Stimulated activated effector memory CD8-positive, alpha-beta T cell treated with anti-CD3 and anti-CD28 coated beads, Interleukin-12 subunit alpha, Interleukin-12 subunit beta, amount 100 ng/mL, for 72 hours (primary cell): ENCODE measurements at regions not wholly inside any gene's neighbourhood (a gene's known extent, or its start where the extent isn't known, plus 50 kb on each side); places are given as distances from the start of the nearest gene placed in this dataset.
A peak's percentile ranks its signal among the peaks of the same experiment; 100 is the strongest.

ENCODE experiments used
- ATAC-seq: fragments of 150-1000 bp; cut with Tn5 transposase; 2 replicates; pipeline ENCODE4 v1.10.0; 2021
- DNase-seq, 2 donors: peaks; one replicate each; pipeline ENCODE4 v3.0.0; 2021 to 2022; ENCODE audit warnings: low spot score in 2 of 2
- H3K27ac Mint-ChIP-seq: one replicate; pipeline ENCODE4 v1.8.0; 2022; ENCODE audit warnings: mild to moderate bottlenecking, mixed read lengths
- H3K36me3 Mint-ChIP-seq: one replicate; pipeline ENCODE4 v1.8.0; 2022; ENCODE audit warnings: mild to moderate bottlenecking, mixed read lengths
- H3K4me1 Mint-ChIP-seq: one replicate; pipeline ENCODE4 v1.8.0; 2022; ENCODE audit warnings: mixed read lengths
- H3K4me3 Mint-ChIP-seq: one replicate; pipeline ENCODE4 v1.8.0; 2022; ENCODE audit warnings: mild to moderate bottlenecking, mixed read lengths
- H3K9me3 Mint-ChIP-seq: one replicate; pipeline ENCODE4 v1.8.0; 2022; ENCODE audit warnings: mixed read lengths

DNA sequence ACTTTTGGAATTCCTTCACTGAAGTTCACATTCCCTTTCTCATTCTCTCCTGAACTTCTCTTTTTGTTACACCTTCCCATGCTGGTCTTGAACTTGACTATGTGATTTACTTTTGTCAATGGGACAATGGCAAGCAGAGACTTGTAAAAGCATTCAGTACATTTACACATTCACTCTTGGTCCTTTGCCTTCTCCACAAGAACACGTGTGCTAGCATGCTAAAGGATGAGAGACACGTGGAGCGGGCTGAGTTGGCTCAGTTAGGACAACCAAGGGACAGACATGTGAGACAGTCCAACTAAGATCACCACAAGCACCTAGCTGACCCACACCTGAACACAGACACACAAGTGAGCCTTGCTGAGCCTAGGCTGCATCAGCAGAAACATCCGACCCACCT lies 91.3 kb upstream of the PAK5 start:
- no peaks in the 10 kb centered on the region for H3K4me1 Mint-ChIP-seq
- H3K9me3 Mint-ChIP-seq, result no peaks in the 10 kb centered on the region
- ATAC-seq (no peak), DNase-seq (no peak)
- H3K36me3 Mint-ChIP-seq, result no peaks in the 10 kb centered on the region
- no peak overlapping the region for H3K4me3 Mint-ChIP-seq
- no peak overlapping the region for H3K27ac Mint-ChIP-seq

DNA sequence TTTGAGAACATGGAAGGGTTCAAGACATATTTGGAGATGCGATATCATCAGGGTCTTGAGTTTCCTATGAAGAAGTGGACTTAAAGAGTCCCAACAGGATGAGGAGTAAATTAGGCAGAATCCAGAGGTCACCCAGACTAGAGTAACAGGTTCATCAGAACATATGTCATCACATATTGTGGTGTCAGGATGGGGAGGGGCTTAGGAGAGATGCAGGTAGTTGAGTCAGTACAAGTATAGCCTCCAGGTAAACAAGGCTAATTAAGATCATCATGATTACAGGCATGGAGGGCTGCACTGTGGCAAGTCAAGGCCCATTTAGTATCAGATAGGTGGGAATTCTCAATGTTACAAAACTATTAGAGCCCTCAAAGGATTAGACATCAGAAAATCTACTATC lies 90.1 kb upstream of the PAK5 start:
- no peak overlapping the region for H3K4me3 Mint-ChIP-seq
- ATAC-seq, result no peak
- DNase-seq, result no peak
- no peaks in the 10 kb centered on the region for H3K4me1 Mint-ChIP-seq
- no peak overlapping the region for H3K27ac Mint-ChIP-seq
- H3K9me3 Mint-ChIP-seq, result no peaks in the 10 kb centered on the region
- H3K36me3 Mint-ChIP-seq, result no peaks in the 10 kb centered on the region

DNA sequence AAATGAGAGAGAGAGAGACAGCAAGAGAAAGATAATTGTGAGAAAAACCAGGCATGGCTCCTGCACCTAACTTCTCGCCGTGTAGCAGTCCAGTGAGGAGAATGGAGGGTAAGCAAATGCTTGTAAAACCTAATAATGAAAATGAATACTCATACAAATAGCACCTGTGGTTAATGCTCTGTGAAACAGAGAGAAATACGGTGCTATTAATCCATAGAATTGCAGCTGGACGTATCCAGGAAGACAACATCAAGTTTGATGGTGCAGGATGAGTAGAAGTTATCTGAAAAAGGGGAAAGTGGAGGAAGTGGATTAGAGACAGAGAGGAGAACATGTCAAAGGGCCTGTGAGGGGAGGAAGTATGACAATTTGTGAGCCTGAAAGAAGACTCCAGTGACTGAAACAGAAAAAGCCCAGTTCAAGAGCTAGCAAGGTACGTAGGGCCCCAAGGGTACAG lies 89.4 kb upstream of the PAK5 start:
- Mint-ChIP-seq H3K27ac (no peak overlapping the region), H3K4me3 (no peak overlapping the region), H3K9me3 (no peaks in the 10 kb centered on the region), H3K36me3 (no peaks in the 10 kb centered on the region), H3K4me1 (no peaks in the 10 kb centered on the region)
- ATAC-seq (peak; percentile 52), DNase-seq (no peak)

DNA sequence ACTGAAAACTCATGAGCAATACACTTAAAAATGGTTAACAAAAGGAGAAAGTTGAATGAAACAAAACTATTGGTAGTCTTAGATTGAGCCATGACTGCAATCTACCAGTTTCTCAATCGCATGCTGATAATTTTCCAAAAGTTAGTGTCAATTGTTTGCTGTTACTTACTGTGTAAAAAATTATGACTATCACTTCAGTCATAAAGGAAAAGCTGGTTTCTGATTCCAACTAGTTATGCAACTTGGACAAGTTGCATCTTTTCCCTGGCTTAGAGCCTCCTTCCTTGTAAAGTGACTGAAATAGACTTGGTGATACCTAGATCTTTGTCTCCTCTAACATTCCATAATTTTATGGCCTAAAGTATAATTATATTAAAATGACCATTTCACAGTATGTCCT lies 88.3 kb upstream of the PAK5 start:
- no peak for ATAC-seq
- no peaks in the 10 kb centered on the region for H3K36me3 Mint-ChIP-seq
- DNase-seq, result no peak
- no peaks in the 10 kb centered on the region for H3K4me1 Mint-ChIP-seq
- no peak overlapping the region for H3K27ac Mint-ChIP-seq
- H3K4me3 Mint-ChIP-seq, result no peak overlapping the region
- H3K9me3 Mint-ChIP-seq, result no peaks in the 10 kb centered on the region

DNA sequence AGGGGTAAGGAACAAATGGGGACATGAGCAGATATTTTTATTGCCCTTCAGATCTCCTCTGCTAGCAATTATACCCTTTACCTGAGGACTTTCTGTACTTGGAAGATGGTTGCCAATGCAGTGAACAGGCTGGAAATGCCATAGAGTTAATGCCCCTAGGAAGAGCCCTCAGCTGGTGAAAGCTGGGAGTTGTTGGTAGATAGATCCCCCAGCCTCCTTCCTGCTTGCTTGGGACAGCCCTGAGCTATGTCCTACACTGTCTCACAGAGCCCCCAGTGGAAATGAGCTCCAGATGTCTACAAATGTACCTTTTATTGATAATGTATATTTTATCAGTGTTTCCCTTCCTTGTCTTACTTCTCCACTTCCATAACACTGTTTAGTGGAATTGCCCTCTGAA lies 87.6 kb upstream of the PAK5 start:
- ATAC-seq, result no peak
- H3K9me3 Mint-ChIP-seq, result no peaks in the 10 kb centered on the region
- H3K4me3 Mint-ChIP-seq, result no peak overlapping the region
- no peak for DNase-seq
- H3K36me3 Mint-ChIP-seq, result no peaks in the 10 kb centered on the region
- H3K27ac Mint-ChIP-seq, result no peak overlapping the region
- H3K4me1 Mint-ChIP-seq, result no peaks in the 10 kb centered on the region

DNA sequence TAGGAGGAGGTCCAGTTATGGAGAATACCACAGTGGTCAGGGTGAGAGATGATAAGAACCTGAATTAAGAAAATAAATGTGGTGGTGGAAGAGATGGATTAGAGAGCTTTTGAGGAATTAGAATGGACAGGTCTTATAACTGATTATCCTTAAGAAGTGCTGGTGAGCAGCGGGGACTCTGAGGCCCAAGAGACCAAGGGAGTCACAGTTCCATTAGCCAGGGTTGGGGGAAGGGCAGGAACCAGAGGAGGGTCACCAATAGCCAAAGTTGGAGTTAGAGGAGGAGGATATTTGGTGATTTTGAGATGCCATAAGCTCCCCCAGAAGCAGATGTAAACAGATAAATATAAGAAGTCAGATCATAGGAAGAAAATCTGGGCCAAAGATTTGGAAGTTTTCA lies 87.1 kb upstream of the PAK5 start:
- no peak overlapping the region for H3K4me3 Mint-ChIP-seq
- no peak overlapping the region for H3K27ac Mint-ChIP-seq
- H3K36me3 Mint-ChIP-seq, result no peaks in the 10 kb centered on the region
- no peaks in the 10 kb centered on the region for H3K9me3 Mint-ChIP-seq
- H3K4me1 Mint-ChIP-seq, result no peaks in the 10 kb centered on the region
- ATAC-seq (no peak), DNase-seq (no peak)

DNA sequence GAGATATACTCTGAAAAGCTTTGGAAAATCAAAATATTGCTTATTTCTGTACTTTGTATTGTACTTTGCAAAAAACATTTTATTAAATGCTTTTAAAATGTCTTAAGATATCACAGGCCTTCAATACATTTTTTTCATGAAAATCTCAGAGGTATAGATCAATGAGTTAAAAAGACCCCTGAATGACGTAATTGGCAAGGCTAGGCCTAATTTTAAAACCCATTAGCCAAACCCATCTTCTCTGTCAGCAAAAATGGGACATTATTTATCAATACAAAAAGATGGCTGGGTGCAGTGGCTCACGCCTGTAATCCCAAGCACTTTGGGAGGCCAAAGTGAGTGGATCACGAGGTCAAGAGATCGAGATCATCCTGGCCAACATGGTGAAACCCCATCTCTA lies 84.8 kb upstream of the PAK5 start:
- no peak for DNase-seq
- no peaks in the 10 kb centered on the region for H3K9me3 Mint-ChIP-seq

DNA sequence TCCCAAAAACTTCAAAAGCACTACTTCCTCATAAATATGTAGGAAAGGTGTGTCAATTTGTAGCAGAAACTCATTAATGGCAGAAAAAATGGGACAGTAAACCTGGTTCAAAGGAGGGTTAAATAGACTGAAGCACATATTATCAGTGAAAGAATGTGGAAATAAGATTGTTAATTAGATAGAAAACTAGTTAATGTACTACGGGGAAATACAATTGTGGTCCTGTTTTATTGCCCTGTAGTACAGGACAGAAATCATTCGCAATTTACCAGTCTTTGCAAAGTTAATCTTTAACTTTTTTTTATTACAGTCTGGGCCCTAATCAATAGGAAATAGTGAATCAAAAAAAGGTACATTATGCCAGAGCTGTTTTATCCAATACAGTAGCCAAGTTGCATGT lies 82.0 kb upstream of the PAK5 start:
- Mint-ChIP-seq H3K27ac (no peak overlapping the region), H3K4me3 (no peak overlapping the region), H3K9me3 (no peaks in the 10 kb centered on the region), H3K36me3 (no peaks in the 10 kb centered on the region), H3K4me1 (no peaks in the 10 kb centered on the region)
- DNase-seq (no peak), ATAC-seq (no peak)

More for the DNA sequence above, 84.8 kb upstream of the PAK5 start:
- no peak overlapping the region for H3K4me3 Mint-ChIP-seq
- no peaks in the 10 kb centered on the region for H3K36me3 Mint-ChIP-seq
- H3K4me1 Mint-ChIP-seq, result no peaks in the 10 kb centered on the region
- ATAC-seq, result no peak
- H3K27ac Mint-ChIP-seq, result no peak overlapping the region

DNA sequence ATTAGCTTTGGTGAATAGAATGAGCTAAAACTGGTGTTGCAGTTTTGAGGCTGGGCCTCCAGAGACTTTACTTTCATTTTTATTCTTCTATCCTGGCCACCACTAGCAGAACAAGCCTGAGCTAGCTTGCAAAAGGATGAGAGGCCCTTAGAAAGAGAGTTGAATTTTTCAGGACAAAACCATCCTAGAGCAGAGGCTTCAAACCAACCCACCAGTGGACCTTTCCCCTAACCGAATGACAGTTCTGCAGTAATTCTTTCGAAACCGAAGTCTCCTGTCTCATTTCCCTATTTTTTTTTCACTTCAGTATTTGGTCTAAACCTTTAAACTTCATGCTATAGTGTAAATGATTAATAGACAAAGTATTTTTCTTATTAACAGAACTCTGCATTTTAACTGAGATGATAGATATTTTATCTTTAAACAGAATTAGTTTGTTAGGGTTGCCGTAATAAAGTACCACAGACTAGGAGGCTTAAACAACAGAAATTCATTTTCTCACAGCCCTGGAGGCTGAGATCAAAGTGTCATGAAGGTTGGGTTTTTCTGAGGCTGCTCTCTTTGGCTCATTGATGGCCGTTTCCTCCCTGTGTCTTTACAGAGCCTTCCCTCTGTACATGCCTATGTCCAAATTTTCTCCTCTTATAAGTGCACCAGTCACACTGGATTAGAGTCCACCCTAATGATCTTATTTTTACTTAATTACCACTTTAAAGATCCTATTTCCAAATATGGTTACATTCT lies 80.6 kb upstream of the PAK5 start:
- H3K36me3 Mint-ChIP-seq, result no peaks in the 10 kb centered on the region
- ATAC-seq, result no peak
- H3K4me3 Mint-ChIP-seq, result no peak overlapping the region
- no peaks in the 10 kb centered on the region for H3K4me1 Mint-ChIP-seq
- no peak for DNase-seq
- no peaks in the 10 kb centered on the region for H3K9me3 Mint-ChIP-seq
- no peak overlapping the region for H3K27ac Mint-ChIP-seq

DNA sequence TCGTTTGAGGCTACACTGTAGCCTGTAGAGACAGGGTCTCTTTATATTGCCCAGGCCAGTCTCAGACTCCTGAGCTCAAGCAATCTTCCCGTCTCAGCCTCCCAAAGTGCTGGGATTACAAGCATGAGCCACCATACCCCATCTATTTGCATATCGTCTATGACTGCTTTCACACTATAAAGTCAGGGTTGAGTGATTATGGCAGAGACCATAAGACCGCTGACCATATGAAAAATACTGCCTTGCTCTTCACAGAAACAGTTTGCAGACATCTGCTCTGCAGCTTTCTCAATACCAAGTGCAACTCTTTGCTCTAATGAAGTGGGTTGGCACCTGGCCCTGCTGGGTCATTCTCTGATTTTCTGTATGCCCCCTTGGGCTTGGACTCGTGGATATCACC lies 79.5 kb upstream of the PAK5 start:
- Mint-ChIP-seq H3K27ac (no peak overlapping the region), H3K4me1 (no peaks in the 10 kb centered on the region), H3K36me3 (no peaks in the 10 kb centered on the region), H3K9me3 (no peaks in the 10 kb centered on the region), H3K4me3 (no peak overlapping the region)
- DNase-seq (no peak), ATAC-seq (no peak)

DNA sequence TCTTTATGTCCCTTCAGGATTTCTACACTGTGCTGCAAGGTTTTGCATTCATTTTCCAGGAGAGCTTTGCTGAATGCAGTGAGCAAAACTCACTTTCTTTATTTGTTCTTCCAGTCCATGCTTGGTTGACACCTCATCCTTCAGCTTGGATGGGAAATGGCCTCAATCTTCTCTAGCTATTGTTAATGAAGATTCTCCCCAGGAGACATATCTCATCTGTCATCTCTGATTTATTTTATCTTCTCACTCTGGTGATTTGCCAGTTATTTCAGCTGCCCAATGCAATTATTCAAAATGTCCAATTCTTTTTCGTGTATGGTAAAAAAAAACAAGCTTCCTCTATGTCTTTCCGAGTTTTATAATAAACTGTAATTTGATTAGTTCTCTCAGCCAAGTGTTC lies 77.9 kb upstream of the PAK5 start:
- no peaks in the 10 kb centered on the region for H3K36me3 Mint-ChIP-seq
- no peaks in the 10 kb centered on the region for H3K4me1 Mint-ChIP-seq
- no peak overlapping the region for H3K27ac Mint-ChIP-seq
- no peaks in the 10 kb centered on the region for H3K9me3 Mint-ChIP-seq
- DNase-seq (no peak), ATAC-seq (no peak)
- no peak overlapping the region for H3K4me3 Mint-ChIP-seq

DNA sequence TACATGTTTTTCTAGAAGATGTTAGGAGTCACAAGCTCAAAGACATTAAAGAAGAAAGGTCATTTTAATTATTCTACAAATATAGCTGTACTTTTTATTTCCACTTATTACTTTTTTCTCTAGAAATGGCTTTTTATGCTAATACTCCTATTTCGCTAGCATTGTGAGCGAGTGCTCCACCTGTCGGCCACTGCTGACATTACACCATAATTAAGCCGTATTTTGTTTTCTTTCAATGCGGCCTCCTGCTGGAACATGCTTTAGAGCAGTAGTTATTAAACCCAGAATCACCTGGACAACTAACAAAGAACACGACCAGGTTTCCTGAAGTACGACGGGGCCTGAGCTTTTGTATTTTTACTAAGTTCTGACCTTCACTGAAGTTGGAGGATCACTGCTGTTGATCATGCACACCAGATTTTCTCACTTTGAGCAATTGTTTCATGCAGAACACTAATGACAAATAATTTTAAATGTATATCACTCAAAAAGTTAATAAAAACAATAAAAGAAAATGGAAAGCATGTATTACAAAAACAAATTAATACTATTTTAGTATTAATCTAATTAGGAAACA lies 74.1 kb upstream of the PAK5 start:
- Mint-ChIP-seq H3K4me3 (no peak overlapping the region), H3K27ac (no peak overlapping the region), H3K36me3 (no peaks in the 10 kb centered on the region), H3K9me3 (no peaks in the 10 kb centered on the region), H3K4me1 (no peaks in the 10 kb centered on the region)
- DNase-seq (peak; percentile 5 to 51), ATAC-seq (no peak)

DNA sequence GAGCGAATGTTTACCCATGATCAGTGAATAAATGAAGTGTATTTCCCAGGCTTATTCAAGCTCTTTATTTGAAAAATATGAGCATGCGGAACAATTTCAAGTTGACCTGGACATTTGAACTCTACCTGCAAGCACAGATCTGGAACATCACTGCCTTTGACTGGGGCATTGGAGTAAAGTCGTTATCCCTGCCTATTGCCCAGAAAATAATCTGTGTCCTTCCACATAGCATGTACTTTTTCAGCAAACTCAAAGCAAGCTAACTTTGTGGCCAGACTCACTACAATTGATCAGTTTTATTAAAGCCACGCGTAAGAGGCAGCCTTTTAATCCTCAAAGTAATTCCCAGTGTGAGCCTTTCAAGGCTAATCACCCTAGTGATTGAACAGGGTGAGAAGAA lies 73.4 kb upstream of the PAK5 start:
- Mint-ChIP-seq H3K27ac (no peak overlapping the region), H3K9me3 (no peaks in the 10 kb centered on the region), H3K36me3 (no peaks in the 10 kb centered on the region), H3K4me3 (no peak overlapping the region), H3K4me1 (no peaks in the 10 kb centered on the region)
- ATAC-seq (no peak), DNase-seq (no peak)

DNA sequence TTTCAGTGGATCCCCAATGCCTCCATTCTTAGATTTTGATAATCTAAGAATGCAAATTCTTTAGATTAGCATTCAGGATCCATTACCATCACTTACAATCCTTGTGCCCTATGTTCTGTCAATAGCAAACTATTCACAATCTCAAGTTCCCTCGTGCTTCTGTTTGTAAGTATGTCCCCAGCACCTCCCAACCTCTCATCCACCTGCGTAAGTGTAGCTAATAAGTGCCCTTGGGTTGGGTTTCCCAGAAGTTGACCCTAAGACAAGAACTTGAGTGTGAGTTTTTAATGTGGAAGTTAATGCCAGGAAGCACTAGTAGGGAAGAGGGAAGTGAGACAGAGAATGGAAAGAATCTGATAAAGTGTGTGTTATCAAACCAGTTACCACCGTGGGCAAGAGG lies 72.6 kb upstream of the PAK5 start:
- no peak overlapping the region for H3K4me3 Mint-ChIP-seq
- H3K36me3 Mint-ChIP-seq, result no peaks in the 10 kb centered on the region
- ATAC-seq, result no peak
- no peaks in the 10 kb centered on the region for H3K9me3 Mint-ChIP-seq
- no peaks in the 10 kb centered on the region for H3K4me1 Mint-ChIP-seq
- DNase-seq, result no peak
- H3K27ac Mint-ChIP-seq, result no peak overlapping the region

DNA sequence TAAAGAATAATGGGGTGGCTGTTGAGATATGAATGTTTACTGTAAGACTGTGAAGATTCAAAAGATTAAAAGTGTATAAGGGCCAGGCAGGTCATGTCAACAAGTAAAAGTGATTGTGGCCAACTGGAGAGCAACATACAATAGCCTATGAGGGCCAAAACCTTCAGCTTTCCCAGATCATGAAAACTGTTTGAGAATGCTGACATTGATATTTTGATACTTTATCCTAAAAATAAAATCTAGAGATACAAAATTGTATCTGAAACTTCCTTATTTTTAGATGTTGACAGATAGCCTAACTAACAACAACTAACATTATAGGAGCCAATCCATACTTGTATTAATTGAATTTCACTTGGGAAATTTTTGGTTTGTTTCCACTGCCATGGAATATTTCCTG lies 70.3 kb upstream of the PAK5 start:
- Mint-ChIP-seq H3K4me1 (no peaks in the 10 kb centered on the region), H3K36me3 (no peaks in the 10 kb centered on the region), H3K27ac (no peak overlapping the region), H3K4me3 (no peak overlapping the region), H3K9me3 (no peaks in the 10 kb centered on the region)
- ATAC-seq (no peak), DNase-seq (no peak)

DNA sequence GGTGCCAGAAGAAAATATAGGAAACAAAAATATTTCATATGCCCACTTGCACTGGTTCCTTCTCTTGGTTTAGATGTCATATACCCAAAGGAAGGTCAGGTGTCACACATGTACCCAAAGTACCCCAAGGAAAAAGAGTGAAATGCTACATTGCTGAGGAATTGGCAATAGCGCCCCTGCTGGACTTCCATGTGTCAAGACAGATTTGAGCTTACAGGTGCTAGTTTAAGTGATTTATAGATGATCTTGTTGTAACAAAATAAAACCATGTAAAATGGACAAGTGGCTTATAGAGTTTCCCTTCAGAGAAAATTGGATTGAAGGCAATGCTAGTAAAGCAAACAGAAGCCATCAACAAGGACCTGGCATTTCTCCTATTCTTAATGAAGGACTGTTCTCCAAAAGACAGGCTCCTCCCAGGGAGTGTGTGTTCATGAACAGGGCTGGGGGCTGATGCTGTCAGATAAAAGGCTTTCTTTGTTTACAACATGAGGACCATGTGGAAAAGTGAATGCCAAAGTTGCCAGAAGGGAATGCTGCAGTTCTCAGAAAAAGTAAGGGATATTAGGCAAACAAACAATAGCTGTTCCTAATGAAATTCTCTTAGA lies 64.3 kb upstream of the PAK5 start:
- no peak overlapping the region for H3K27ac Mint-ChIP-seq
- DNase-seq (no peak), ATAC-seq (no peak)
- no peak overlapping the region for H3K4me3 Mint-ChIP-seq
- no peaks in the 10 kb centered on the region for H3K9me3 Mint-ChIP-seq
- H3K4me1 Mint-ChIP-seq, result no peaks in the 10 kb centered on the region
- no peaks in the 10 kb centered on the region for H3K36me3 Mint-ChIP-seq
